Endothelial cell of umbilical vein (primary cell): ENCODE measurements at regions not wholly inside any gene's neighbourhood (a gene's known extent, or its start where the extent isn't known, plus 50 kb on each side); places are given as distances from the start of the nearest gene placed in this dataset.

Experiments used
- BruUV-seq: library from RNA; stranded (reverse); fragments of 400-500 nt; replicated peaks from 2 replicates; lab custom pipeline; 2021; lab: Mats Ljungman, UMichigan
- CTCF ChIA-PET: fragments of 300-600, 350-600 bp; sonication (Branson Sonifier 250); formaldehyde crosslinking; loops from one replicate; lab custom pipeline; 2021; ENCODE audit warnings: antibody characterized with exemption, inconsistent platforms; lab: Charles Lee
- POLR2A ChIA-PET: fragments of 300-600, 350-600 bp; sonication (Branson Sonifier 250); formaldehyde crosslinking; loops from one replicate; lab custom pipeline; 2021; ENCODE audit warnings: antibody characterized with exemption, inconsistent platforms; lab: Charles Lee
- DNase-seq: peaks from one replicate; pipeline ENCODE4 v3.0.0-alpha.2; 2011; ENCODE audit warnings: low read depth, low spot score
- FAIRE-seq: peaks from 2 replicates; lab custom pipeline; 2011; peaks lifted over from hg19 to GRCh38; lab: Jason Lieb, UNC
- H2AFZ ChIP-seq: 2 replicates; pipeline ENCODE4 v1.6.0; 2012; ENCODE audit warnings: low read depth, low read length, control low read depth, inconsistent platforms
- H3K27ac ChIP-seq: 2 replicates; pipeline ENCODE4 v1.5.1; 2011; ENCODE audit warnings: low read depth, mild to moderate bottlenecking, control low read depth, low read length, moderate library complexity; ENCODE audit not compliant: insufficient read depth
- H3K27me3 ChIP-seq, 2 experiments: 2 replicates each; pipeline versions ENCODE4 v1.6.0 to v1.6.1; 2011; ENCODE audit warnings: low read length in 2 of 2, mixed read lengths in 1 of 2; ENCODE audit not compliant: control insufficient read depth in 2 of 2, insufficient read depth in 2 of 2
- H3K36me3 ChIP-seq, 2 experiments: 2 replicates in 1 of 2; 3 replicates in 1 of 2; pipeline ENCODE4 v1.5.1; 2011; ENCODE audit warnings: low read length in 2 of 2, mild to moderate bottlenecking in 1 of 2, moderate library complexity in 1 of 2; ENCODE audit not compliant: control insufficient read depth in 2 of 2, insufficient read depth in 2 of 2; ENCODE audit errors: extremely low read depth in 1 of 2
- H3K4me1 ChIP-seq: 3 replicates; pipeline ENCODE4 v1.5.1; 2011; ENCODE audit warnings: mild to moderate bottlenecking, low read length; ENCODE audit not compliant: control insufficient read depth, insufficient read depth; ENCODE audit errors: extremely low read depth
- H3K4me2 ChIP-seq: 2 replicates; pipeline ENCODE4 v1.6.1; 2011; ENCODE audit warnings: low read length, control low read depth, mixed read lengths; ENCODE audit not compliant: insufficient read depth
- H3K4me3 ChIP-seq, 3 experiments: fragments of 200-600 bp in 1 of 3; sonication (generic), shearing (Covaris generic) in 1 of 3; replicated peaks in 1 of 3; 2 replicates each; pipeline ENCODE4 v1.5.1; 2011 to 2016; ENCODE audit warnings: control low read depth in 3 of 3, low read length in 3 of 3, mild to moderate bottlenecking in 2 of 3, inconsistent platforms in 1 of 3, low read depth in 1 of 3, moderate library complexity in 1 of 3; ENCODE audit not compliant: insufficient read depth in 1 of 3
- H3K79me2 ChIP-seq: 2 replicates; pipeline ENCODE4 v1.6.0; 2012; ENCODE audit warnings: low read length, inconsistent platforms; ENCODE audit not compliant: control insufficient read depth, insufficient read depth
- H3K9ac ChIP-seq: replicated peaks from 2 replicates; pipeline ENCODE3; 2011; ENCODE audit warnings: low read length, control low read depth; ENCODE audit not compliant: insufficient read depth; ENCODE audit errors: extremely low read depth
- H3K9me1 ChIP-seq: replicated peaks from 3 replicates; pipeline ENCODE4 v1.6.0; 2011; ENCODE audit warnings: mild to moderate bottlenecking, low read length; ENCODE audit not compliant: control insufficient read depth, insufficient read depth; ENCODE audit errors: extremely low read depth
- H3K9me3 ChIP-seq: replicated peaks from 2 replicates; pipeline ENCODE4 v1.5.1; 2012; ENCODE audit warnings: low read length, inconsistent platforms; ENCODE audit not compliant: control insufficient read depth, insufficient read depth
- H4K20me1 ChIP-seq: replicated peaks from 2 replicates; pipeline ENCODE3; 2011; ENCODE audit warnings: mild to moderate bottlenecking, low read length; ENCODE audit not compliant: control insufficient read depth, insufficient read depth; ENCODE audit errors: extremely low read depth
- FOS ChIP-seq: IDR thresholded peaks from 2 replicates; pipeline ENCODE4 v1.6.1; 2011; ENCODE audit warnings: mild to moderate bottlenecking, low read length, moderate library complexity, borderline replicate concordance; ENCODE audit not compliant: insufficient read depth
- JUN ChIP-seq: IDR thresholded peaks from 2 replicates; pipeline ENCODE4 v1.6.1; 2011; ENCODE audit warnings: borderline replicate concordance, low read depth; ENCODE audit not compliant: insufficient read length, insufficient read depth
- MYC ChIP-seq: IDR thresholded peaks from one replicate; pipeline ENCODE4 v1.6.1; 2011; ENCODE audit warnings: mild to moderate bottlenecking, low read depth, low read length
- POLR2A ChIP-seq: IDR thresholded peaks from 2 replicates; pipeline ENCODE4 v1.6.1; 2012; ENCODE audit warnings: low read depth, mild to moderate bottlenecking, control low read depth, low read length
- dilution Hi-C: fragments of 300-500 bp; cut with MboI; formaldehyde crosslinking; loops from one replicate; pipeline ENCODE4 v1.15.0; 2019; ENCODE audit warnings: low sequenced_read_pairs; ENCODE audit not compliant: extremely low pct_ligation_motif_present
- intact Hi-C: fragments of 100-400 bp; cut with micrococcal nuclease; formaldehyde crosslinking; loops from one replicate; pipeline ENCODE4 v1.10.0; 2022
- TF ChIP-seq, protein P1 (sequence below), 2 donors: IDR thresholded peaks; 1 replicate in 1 of 2; 2 replicates in 1 of 2; pipeline ENCODE4 v1.5.1; 2011; ENCODE audit warnings: low read length in 2 of 2, mild to moderate bottlenecking in 2 of 2, moderate library complexity in 2 of 2, control low read depth in 1 of 2, inconsistent platforms in 1 of 2, low read depth in 1 of 2; ENCODE audit not compliant: insufficient read depth in 1 of 2; ENCODE audit errors: extremely low read depth in 1 of 2
- TF ChIP-seq, protein P2 (sequence below): IDR thresholded peaks from 2 replicates; pipeline ENCODE4 v1.6.1; 2011; ENCODE audit not compliant: insufficient read depth, insufficient read length

- dilution Hi-C loops: no loop called here
- ChIA-PET POLR2A (no interaction called here), CTCF (no interaction called here)
These were observed 128.1 kb upstream of the IRX3 start for GRCh38 chr16:54414671-54415070.

DNA sequence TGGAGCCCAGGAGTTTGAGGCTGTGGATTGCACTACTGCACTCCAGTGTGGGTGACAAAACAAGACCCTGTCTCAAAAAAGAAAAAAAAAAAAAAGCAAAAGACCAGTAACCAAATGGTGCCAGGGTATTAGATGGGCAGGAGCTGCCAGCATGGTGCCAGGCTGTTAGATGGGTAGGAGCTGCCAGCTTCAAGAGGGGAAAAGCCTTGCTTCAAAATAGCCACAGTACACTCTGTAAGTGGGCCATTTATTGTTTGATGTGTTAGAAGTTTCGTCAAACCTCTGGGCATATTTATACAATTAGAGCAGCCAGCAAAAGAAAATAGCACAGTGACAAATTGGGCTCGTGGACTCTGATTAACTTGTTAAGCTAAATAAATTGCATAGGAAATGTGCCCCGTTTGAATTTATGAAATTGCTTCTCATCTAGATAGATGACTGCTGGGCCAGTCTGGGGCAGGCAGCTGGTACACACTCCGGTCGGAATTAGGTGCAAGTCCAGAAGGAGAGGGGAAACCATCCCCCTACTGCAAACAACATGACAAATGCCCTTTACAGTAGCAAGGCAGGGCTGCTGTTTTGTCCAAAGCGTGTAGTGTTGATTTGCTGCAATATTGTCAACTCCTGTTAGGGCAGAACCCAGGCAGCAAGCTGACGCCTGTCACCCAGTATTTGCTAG, 126.3 kb upstream of the IRX3 start:
- ChIA-PET POLR2A (no interaction called here), CTCF (interaction anchor here (0.6 kb wide), 1 partner anchor 125 kb away, joined by 3 read pairs; no protein-coding TSS in a partner anchor)
- no peaks in the 10 kb centered on the region for H3K9me1 ChIP-seq
- H3K9me3 ChIP-seq: no peaks in the 10 kb centered on the region
- no peaks in the 10 kb centered on the region for H3K36me3 ChIP-seq
- H3K79me2 ChIP-seq: no peaks in the 10 kb centered on the region
- TF ChIP-seq FOS (no peak), JUN (no peak), MYC (no peak)
- TF ChIP-seq, protein P1, sequence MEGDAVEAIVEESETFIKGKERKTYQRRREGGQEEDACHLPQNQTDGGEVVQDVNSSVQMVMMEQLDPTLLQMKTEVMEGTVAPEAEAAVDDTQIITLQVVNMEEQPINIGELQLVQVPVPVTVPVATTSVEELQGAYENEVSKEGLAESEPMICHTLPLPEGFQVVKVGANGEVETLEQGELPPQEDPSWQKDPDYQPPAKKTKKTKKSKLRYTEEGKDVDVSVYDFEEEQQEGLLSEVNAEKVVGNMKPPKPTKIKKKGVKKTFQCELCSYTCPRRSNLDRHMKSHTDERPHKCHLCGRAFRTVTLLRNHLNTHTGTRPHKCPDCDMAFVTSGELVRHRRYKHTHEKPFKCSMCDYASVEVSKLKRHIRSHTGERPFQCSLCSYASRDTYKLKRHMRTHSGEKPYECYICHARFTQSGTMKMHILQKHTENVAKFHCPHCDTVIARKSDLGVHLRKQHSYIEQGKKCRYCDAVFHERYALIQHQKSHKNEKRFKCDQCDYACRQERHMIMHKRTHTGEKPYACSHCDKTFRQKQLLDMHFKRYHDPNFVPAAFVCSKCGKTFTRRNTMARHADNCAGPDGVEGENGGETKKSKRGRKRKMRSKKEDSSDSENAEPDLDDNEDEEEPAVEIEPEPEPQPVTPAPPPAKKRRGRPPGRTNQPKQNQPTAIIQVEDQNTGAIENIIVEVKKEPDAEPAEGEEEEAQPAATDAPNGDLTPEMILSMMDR (IDR thresholded peaks at IDR 0.05; ENCODE audit: extremely low read depth in 1 of 2, insufficient read depth in 1 of 2, low read depth in 1 of 2, low read length in 2 of 2): no peak
- TF ChIP-seq, protein P2, sequence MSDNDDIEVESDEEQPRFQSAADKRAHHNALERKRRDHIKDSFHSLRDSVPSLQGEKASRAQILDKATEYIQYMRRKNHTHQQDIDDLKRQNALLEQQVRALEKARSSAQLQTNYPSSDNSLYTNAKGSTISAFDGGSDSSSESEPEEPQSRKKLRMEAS: no peak
- no peak overlapping the region for H3K4me2 ChIP-seq
- H3K9ac ChIP-seq: no peak overlapping the region
- FAIRE-seq (no peak), DNase-seq (no peak)
- no peaks in the 10 kb centered on the region for H3K27me3 ChIP-seq
- dilution Hi-C loops (no loop called here), intact Hi-C loops (no loop called here)
- BruUV-seq: no TSS peak
- H2AFZ ChIP-seq: no peak overlapping the region
- no peaks in the 10 kb centered on the region for H3K4me1 ChIP-seq
- H3K27ac ChIP-seq: no peak overlapping the region
- H3K4me3 ChIP-seq: no peak overlapping the region
- H4K20me1 ChIP-seq: no peaks in the 10 kb centered on the region

More at GRCh38 chr16:54414671-54415070, 128.1 kb upstream of the IRX3 start:
- Histone ChIP-seq H3K27ac (no peak overlapping the region), H3K4me3 (no peak overlapping the region), H3K4me1 (no peaks in the 10 kb centered on the region), H3K9me3 (no peaks in the 10 kb centered on the region), H3K79me2 (no peaks in the 10 kb centered on the region), H4K20me1 (no peaks in the 10 kb centered on the region), H3K4me2 (no peak overlapping the region), H3K9me1 (no peaks in the 10 kb centered on the region), H3K36me3 (no peaks in the 10 kb centered on the region), H3K9ac (no peak overlapping the region), H2AFZ (no peak overlapping the region), H3K27me3 (no peaks in the 10 kb centered on the region)
- BruUV-seq: no TSS peak
- intact Hi-C loops: no loop called here
- TF ChIP-seq, protein P2: no peak
- TF ChIP-seq MYC (no peak), JUN (no peak), POLR2A (no peak)
- FAIRE-seq (no peak), DNase-seq (no peak)
